ENCODE measurements at regions not wholly inside any gene's neighbourhood (a gene's known extent, or its start where the extent isn't known, plus 50 kb on each side); places are given as distances from the start of the nearest gene placed in this dataset.

DNA sequence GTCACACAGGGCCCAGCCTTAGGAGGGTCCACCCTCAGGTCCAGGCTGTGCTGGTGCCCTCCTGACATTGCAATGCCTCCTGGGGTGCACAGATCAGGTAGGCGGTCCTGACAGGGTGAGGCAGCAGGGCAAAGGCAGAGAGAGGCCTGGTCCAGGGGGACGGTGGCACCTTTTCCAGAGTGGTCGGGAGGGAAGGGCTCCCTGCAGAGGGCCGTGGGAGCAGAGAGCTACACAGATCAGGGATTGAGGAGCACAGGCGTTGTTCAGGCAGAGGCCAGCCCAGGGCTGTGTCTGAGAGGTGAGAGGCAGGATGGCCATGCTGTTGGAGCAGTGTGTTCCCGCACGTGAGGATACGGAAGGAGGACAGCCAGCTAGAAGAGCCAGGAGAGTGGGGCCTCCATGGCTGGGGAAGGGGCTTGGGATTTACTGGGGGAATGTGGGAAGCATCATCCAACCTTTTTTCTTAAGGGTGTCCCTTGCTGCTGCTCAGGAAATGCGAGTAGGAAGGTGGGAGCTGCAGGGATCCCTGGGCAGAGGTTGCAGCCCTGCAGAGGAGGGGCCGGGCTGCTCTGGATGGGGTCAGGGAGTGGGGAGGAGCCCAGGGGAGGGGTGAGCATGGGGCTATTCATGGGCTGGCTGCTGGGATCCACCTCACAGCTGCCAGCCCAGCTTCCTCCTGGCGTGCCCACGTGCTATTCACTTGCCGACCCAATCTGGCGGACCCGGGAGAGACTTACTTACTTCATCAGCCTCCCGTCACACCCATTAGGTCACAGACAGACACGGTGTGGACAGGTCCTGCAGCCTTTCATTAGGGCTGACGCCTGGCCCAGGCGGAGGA lies 1516.4 kb downstream of the TBC1D22A start:
- Histone ChIP-seq H3K4me3 (ENCODE audit: low read length) (no peak overlapping the region), H3K4me1 (ENCODE audit: control insufficient read depth, low read length) (no peaks in the 10 kb centered on the region), H3K4me2 (ENCODE audit: low read length) (no peak overlapping the region), H3K79me2 (ENCODE audit: control insufficient read depth, low read length) (no peaks in the 10 kb centered on the region), H3F3A (ENCODE audit: control insufficient read depth, insufficient read depth) (no peaks in the 10 kb centered on the region), H3K27ac (ENCODE audit: low read depth, low read length) (no peak overlapping the region), H3K9me3 (ENCODE audit: control insufficient read depth, insufficient read depth, low read length) (no peaks in the 10 kb centered on the region), H3K36me3 (ENCODE audit: control insufficient read depth, low read length) (no peaks in the 10 kb centered on the region), H3K27me3 (ENCODE audit: control insufficient read depth, low read length) (no peaks in the 10 kb centered on the region; the same call in 1 of the 2 replicates), H3K9me2 (replicated peaks; ENCODE audit: control insufficient read depth, low read length) (no peaks in the 10 kb centered on the region), H4K20me1 (ENCODE audit: control insufficient read depth, insufficient read depth, low read depth, low read length) (no peaks in the 10 kb centered on the region)
- TF ChIP-seq, protein P1, sequence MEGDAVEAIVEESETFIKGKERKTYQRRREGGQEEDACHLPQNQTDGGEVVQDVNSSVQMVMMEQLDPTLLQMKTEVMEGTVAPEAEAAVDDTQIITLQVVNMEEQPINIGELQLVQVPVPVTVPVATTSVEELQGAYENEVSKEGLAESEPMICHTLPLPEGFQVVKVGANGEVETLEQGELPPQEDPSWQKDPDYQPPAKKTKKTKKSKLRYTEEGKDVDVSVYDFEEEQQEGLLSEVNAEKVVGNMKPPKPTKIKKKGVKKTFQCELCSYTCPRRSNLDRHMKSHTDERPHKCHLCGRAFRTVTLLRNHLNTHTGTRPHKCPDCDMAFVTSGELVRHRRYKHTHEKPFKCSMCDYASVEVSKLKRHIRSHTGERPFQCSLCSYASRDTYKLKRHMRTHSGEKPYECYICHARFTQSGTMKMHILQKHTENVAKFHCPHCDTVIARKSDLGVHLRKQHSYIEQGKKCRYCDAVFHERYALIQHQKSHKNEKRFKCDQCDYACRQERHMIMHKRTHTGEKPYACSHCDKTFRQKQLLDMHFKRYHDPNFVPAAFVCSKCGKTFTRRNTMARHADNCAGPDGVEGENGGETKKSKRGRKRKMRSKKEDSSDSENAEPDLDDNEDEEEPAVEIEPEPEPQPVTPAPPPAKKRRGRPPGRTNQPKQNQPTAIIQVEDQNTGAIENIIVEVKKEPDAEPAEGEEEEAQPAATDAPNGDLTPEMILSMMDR (IDR thresholded peaks at IDR 0.05; ENCODE audit: low read depth, low read length, poor library complexity, severe bottlenecking), result no peak
- no peak for TF ChIP-seq EZH2phosphoT487 (IDR thresholded peaks at IDR 0.05; ENCODE audit: borderline replicate concordance, low read length)

DNA sequence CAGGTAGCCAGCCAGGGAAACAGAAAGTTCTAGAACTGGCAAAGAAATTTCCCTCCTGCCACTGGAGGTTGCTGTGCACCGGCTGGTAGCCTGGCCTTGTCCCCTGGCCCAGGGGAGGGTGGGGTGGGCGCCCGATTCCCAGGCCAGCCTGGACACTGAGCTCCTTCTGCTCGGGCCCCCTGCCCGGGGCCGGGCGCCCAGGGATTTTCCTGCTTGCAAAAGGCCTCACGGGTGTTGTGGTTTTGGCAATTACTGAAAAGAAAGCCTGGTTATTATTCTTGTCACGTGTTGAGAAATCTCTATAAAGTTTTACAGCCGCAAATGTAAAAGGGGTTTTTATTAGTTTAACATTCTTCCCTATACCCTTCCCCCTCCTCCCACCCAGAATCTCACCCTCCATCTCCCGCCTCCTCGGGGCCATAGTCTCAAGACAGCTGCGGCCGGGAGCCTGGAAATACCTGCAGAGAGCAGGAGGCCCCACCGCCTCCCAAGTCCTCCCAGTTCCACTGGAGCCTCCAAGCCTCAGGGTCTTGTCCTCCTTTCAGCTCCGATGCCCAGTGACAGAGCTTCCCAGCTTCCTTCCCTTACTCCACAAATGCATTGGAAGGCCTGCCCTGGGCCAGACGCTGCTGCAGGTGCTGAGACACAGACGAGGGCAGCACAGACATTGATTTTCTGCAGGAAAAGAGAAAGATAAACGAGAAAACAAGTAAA lies 1515.6 kb downstream of the TBC1D22A start:
- no peak overlapping the region for H3K4me2 ChIP-seq (ENCODE audit: low read length)
- no peak overlapping the region for H3K27ac ChIP-seq (ENCODE audit: low read depth, low read length)
- no peaks in the 10 kb centered on the region for H3K79me2 ChIP-seq (ENCODE audit: control insufficient read depth, low read length)
- no peaks in the 10 kb centered on the region; the same call in 1 of the 2 replicates for H3K27me3 ChIP-seq (ENCODE audit: control insufficient read depth, low read length)
- no peak for TF ChIP-seq EZH2phosphoT487 (IDR thresholded peaks at IDR 0.05; ENCODE audit: borderline replicate concordance, low read length)
- TF ChIP-seq, protein P1 (IDR thresholded peaks at IDR 0.05; ENCODE audit: low read depth, low read length, poor library complexity, severe bottlenecking), result no peak
- H3K9me2 ChIP-seq (replicated peaks; ENCODE audit: control insufficient read depth, low read length), result no peaks in the 10 kb centered on the region
- H4K20me1 ChIP-seq (ENCODE audit: control insufficient read depth, insufficient read depth, low read depth, low read length), result no peaks in the 10 kb centered on the region
- H3K9me3 ChIP-seq (ENCODE audit: control insufficient read depth, insufficient read depth, low read length), result no peaks in the 10 kb centered on the region
- H3K4me3 ChIP-seq (ENCODE audit: low read length), result no peak overlapping the region
- no peaks in the 10 kb centered on the region for H3F3A ChIP-seq (ENCODE audit: control insufficient read depth, insufficient read depth)
- H3K4me1 ChIP-seq (ENCODE audit: control insufficient read depth, low read length), result no peaks in the 10 kb centered on the region
- no peaks in the 10 kb centered on the region for H3K36me3 ChIP-seq (ENCODE audit: control insufficient read depth, low read length)

DNA sequence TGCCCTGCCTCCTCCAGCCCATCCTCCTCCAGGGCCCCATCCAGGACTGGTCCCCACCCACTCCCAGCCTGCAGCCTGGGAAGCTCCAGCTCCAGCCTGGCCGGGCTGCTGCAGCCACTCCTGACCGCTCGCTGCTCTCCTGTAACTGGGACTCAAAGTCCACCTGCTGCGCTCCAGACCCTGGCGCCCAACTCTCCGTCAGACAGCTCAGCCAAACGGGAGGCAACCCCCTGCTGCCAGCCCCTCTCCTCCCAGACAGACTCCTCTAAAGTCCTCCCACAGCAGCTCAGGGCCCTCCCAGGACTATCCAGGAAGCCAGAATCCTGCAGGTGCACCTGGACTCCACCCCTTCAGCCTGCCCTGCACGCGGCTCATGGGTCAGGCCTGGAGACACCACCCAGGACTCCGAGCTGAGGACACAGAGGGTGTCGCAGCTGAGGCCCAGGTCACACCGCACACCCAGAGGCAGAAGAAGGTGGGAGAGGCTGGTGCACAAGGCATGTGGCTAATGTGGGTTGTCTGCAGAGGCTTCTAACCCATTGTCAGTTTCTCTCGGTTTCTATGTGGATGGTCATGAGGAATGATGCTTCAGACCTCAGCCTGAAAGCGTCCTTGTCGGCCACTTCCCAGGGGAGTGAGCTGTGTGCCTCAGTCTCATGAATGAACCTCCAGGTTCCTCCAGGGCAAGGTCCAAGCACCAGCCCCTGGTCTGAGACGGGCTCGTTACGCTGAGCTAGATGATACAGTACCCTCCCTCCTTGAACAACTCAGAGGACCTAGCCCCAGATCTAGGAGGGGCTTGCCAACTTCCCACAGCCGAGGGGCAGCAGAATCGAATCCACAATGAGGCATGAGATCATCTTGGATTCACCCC lies 1514.8 kb downstream of the TBC1D22A start:
- Histone ChIP-seq H3K4me2 (ENCODE audit: low read length) (no peak overlapping the region), H3K4me3 (ENCODE audit: low read length) (no peak overlapping the region), H3K27ac (ENCODE audit: low read depth, low read length) (no peak overlapping the region), H3K9me3 (ENCODE audit: control insufficient read depth, insufficient read depth, low read length) (no peaks in the 10 kb centered on the region), H3K79me2 (ENCODE audit: control insufficient read depth, low read length) (no peaks in the 10 kb centered on the region), H3K36me3 (ENCODE audit: control insufficient read depth, low read length) (no peaks in the 10 kb centered on the region), H3K4me1 (ENCODE audit: control insufficient read depth, low read length) (no peaks in the 10 kb centered on the region), H3F3A (ENCODE audit: control insufficient read depth, insufficient read depth) (no peaks in the 10 kb centered on the region), H3K27me3 (ENCODE audit: control insufficient read depth, low read length) (no peaks in the 10 kb centered on the region; the same call in 1 of the 2 replicates), H4K20me1 (ENCODE audit: control insufficient read depth, insufficient read depth, low read depth, low read length) (no peaks in the 10 kb centered on the region), H3K9me2 (replicated peaks; ENCODE audit: control insufficient read depth, low read length) (no peaks in the 10 kb centered on the region)
- TF ChIP-seq, protein P1 (IDR thresholded peaks at IDR 0.05; ENCODE audit: low read depth, low read length, poor library complexity, severe bottlenecking), result no peak
- TF ChIP-seq EZH2phosphoT487 (IDR thresholded peaks at IDR 0.05; ENCODE audit: borderline replicate concordance, low read length), result no peak
